22Rv1 (cell line): ENCODE measurements at regions not wholly inside any gene's neighbourhood (a gene's known extent, or its start where the extent isn't known, plus 50 kb on each side); places are given as distances from the start of the nearest gene placed in this dataset.

Source experiments
- CTCF ChIP-seq: fragments of 450-650 bp; IDR thresholded peaks from 2 replicates; pipeline ENCODE4 v1.5.1; 2017; ENCODE audit warnings: mild to moderate bottlenecking
- ZFX ChIP-seq: fragments of 450-650 bp; IDR thresholded peaks from 2 replicates; pipeline ENCODE4 v1.6.1; 2017; ENCODE audit warnings: antibody characterized with exemption, borderline replicate concordance

GRCh38 chr12:92003701-92004100 is 141.9 kb downstream of the BTG1 start:
- no peak for TF ChIP-seq CTCF
- no peak for TF ChIP-seq ZFX
